Coronary artery (tissue), 2 donors: ENCODE measurements at regions not wholly inside any gene's neighbourhood (a gene's known extent, or its start where the extent isn't known, plus 50 kb on each side); places are given as distances from the start of the nearest gene placed in this dataset.

Experiments used
- DNase-seq: peaks from one replicate; pipeline ENCODE4 v3.0.0-alpha.2; 2017; ENCODE audit warnings: low spot score
- H3K27ac ChIP-seq, 2 donors: fragments of 200-600 bp; sonication (generic); one replicate each; pipeline ENCODE4 v1.5.1; 2016 to 2019
- H3K4me3 ChIP-seq: fragments of 200-600 bp; sonication (generic); 2 replicates; pipeline ENCODE4 v1.5.1; 2016; ENCODE audit warnings: mild to moderate bottlenecking, moderate library complexity
- TF ChIP-seq, protein P1 (sequence below): fragments of 200-600 bp; sonication (generic); IDR thresholded peaks from one replicate; pipeline ENCODE4 v1.5.1; 2019; ENCODE audit warnings: antibody characterized with exemption

DNA sequence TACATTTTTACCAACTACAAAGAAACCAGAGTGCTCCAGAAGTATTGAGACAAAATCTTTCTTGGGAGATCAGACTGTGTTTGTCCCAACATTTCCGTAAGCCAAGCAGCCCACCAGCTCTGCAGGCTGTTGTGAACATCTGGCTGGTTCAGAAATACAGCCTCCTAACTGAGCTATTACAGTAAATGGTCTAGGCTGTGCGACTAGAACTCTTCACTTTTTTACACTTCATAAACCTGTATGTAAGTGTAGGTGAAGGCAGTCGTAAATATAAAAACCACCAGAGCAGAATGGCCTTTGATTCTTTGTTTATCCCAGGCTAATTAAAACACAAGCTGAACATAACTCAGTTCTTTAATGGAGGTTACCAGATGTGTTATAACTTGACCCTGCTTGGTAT lies 235.3 kb downstream of the ARRDC4 start:
- no peak for DNase-seq
- no peak overlapping the region for H3K27ac ChIP-seq
- no peak overlapping the region for H3K4me3 ChIP-seq
- TF ChIP-seq, protein P1, sequence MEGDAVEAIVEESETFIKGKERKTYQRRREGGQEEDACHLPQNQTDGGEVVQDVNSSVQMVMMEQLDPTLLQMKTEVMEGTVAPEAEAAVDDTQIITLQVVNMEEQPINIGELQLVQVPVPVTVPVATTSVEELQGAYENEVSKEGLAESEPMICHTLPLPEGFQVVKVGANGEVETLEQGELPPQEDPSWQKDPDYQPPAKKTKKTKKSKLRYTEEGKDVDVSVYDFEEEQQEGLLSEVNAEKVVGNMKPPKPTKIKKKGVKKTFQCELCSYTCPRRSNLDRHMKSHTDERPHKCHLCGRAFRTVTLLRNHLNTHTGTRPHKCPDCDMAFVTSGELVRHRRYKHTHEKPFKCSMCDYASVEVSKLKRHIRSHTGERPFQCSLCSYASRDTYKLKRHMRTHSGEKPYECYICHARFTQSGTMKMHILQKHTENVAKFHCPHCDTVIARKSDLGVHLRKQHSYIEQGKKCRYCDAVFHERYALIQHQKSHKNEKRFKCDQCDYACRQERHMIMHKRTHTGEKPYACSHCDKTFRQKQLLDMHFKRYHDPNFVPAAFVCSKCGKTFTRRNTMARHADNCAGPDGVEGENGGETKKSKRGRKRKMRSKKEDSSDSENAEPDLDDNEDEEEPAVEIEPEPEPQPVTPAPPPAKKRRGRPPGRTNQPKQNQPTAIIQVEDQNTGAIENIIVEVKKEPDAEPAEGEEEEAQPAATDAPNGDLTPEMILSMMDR, result no peak

DNA sequence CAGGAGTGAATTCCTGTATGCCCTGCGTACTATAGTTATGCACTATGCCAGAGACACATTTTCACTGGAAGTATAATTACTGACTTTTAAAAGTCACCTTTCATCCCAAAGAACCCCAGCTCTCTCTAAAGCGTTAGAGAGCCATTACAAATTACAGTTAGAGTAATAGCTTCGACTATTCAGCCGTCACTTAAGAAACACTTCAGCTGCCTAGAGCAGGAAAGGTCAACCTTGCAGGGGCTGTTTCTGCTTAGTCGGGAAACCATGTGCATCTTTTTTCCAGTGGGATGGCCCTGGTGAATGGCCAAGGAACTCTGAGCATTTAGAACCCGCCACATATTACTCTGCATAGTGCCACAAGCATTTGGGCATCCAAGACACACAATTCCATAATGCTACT lies 235.9 kb downstream of the ARRDC4 start:
- no peak for DNase-seq
- TF ChIP-seq, protein P1, result no peak
- Histone ChIP-seq H3K4me3 (no peak overlapping the region), H3K27ac (no peak overlapping the region)

DNA sequence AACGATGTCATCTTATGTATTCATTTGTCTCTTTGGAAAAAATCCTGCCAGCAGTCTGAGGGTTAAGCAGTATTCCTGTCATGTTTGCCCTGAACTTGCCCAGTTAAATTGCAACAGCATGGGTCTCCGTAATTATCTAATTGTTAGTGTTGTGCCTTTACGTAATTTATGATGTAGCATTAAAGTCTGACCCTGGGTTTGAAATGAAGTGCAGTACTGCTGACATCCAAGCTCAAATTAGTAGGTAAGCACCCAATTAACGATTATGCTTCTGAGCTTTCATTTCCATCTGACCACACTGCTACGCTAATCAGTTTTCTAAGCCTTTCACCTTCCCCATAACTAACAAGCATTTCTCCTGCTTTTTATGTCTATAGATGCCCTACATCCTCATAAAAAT lies 241.8 kb downstream of the ARRDC4 start:
- TF ChIP-seq, protein P1, result no peak
- Histone ChIP-seq H3K27ac (no peak overlapping the region), H3K4me3 (no peak overlapping the region)
- DNase-seq, result no peak

DNA sequence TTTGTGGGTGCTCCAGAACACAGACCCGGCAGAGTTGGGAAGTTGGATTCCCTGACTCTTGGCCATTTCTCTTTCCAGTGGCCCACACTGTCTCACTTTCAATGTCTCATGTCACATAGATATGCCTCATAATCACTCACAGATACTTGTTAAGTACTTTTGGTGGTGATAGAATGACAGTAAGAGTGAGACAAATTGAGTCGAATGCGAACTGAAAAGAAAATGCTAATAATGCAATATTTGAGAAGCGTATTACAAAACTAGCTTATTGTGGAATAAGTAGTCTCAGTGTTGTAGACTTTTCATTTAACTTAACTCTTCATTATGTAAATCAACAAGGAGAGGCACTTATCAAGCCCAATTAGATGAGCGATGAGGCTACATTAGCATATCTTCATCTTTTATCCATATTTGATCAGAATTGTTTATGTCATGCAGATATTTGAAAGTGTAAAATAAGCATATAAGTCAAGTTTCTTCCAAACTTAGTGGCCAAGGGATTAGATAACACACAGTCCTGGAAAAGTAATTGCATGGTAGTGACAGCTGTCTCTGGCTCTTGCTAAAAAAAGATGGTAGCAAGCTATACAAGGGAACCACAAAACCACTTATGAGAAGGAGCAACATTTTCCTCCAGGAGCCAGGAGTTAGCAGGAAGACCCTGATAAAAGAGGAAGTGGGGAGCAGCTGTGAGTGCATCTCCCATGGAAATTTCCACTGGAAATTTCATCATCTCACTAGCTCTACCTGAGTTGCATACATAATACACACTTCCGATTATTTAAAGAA lies 243.6 kb downstream of the ARRDC4 start:
- no peak overlapping the region for H3K4me3 ChIP-seq
- no peak for DNase-seq
- TF ChIP-seq, protein P1, result no peak
- no peak overlapping the region for H3K27ac ChIP-seq

DNA sequence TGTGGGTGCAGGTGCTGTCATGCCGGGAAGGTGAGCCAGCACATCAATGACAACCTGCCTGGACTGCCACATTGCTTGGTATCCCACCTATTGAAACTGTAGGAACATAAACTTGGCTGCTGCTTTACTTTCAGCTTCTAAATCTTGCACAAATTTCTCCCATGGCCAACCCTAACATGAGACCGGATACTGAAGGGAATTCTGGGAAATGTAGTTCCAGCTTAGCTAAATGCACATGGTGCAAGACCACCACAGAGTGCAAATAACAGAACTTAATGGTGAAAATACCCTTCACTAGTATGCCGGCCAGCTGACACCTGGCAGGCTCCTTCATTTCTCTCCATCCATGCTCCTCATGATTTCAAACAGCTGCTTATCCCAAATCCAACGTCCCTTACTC lies 247.4 kb downstream of the ARRDC4 start:
- TF ChIP-seq, protein P1, result no peak
- no peak overlapping the region for H3K4me3 ChIP-seq

DNA sequence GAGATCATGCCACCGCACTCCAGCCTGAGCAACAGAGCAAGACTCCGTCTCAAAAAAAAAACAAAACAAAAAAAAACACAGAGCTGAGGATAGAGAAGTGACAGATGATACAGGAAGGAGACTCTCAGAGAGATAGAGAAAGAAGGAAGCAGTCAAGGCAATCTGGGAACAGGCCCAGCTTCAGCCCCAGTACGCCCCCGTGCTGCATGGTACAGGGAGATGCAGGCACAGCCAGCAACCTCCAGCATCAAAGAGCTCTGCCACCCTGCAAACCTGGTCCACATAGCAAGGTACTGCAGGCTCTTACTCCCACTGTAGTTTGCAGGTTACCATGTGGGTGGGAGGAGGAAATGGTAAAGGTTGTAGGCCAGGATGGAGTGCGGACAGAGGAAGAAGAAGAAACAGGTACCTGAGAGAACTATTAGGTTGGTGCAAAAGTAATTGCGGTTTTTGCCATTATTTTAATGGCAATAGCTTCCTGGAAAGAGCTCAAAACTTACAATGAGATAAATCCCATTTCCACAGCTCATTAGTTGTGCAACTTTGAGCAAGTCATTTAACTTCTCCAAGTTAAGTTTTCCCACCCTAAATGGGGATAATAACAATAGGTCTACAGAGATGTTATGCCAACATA lies 253.0 kb downstream of the ARRDC4 start:
- Histone ChIP-seq H3K4me3 (no peak overlapping the region), H3K27ac (no peak overlapping the region)
- no peak for DNase-seq
- TF ChIP-seq, protein P1, result no peak

More for the DNA sequence above, 247.4 kb downstream of the ARRDC4 start:
- no peak overlapping the region for H3K27ac ChIP-seq
- no peak for DNase-seq

DNA sequence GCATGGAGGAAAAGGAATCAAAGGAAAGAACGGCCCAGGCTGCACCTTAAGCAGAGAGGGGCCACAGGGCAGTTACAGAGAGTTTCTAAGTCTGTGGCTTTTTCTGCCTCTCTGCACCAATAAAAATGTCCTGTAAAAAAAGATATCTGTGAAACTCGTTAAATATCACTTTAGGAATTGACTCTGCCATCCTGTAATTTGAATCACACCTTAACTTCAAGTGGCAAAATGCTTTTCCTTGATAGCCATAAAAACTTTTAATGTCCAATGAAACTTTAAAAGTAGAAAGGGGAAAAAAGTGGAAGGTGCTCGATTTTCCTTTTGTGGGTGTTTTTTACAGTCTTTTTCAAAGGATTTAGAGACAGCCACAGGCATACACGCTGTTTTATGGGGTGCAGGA lies 255.7 kb downstream of the ARRDC4 start:
- Histone ChIP-seq H3K27ac (no peak overlapping the region), H3K4me3 (no peak overlapping the region)
- no peak for DNase-seq
- TF ChIP-seq, protein P1, result no peak
